ENCODE measurements at regions not wholly inside any gene's neighbourhood (a gene's known extent, or its start where the extent isn't known, plus 50 kb on each side); places are given as distances from the start of the nearest gene placed in this dataset.

- H3K4me3 ChIP-seq = no peak overlapping the region
- DNase-seq (no peak), ATAC-seq (no peak)
- intact Hi-C loops (cut with DNase I) = loop anchor here in 1 of 2 donors (10.0 kb wide), 1 partner anchor 177 kb away; no protein-coding TSS in a partner anchor
- H3K27ac ChIP-seq = no peak overlapping the region
- 37% methylated on average over 5 of the region's 7 CpGs for WGBS (ENCODE audit: insufficient coverage, low coverage, low lambda C conversion rate, missing lambda C conversion rate)
- no peak for TF ChIP-seq POLR2A (IDR thresholded peaks at IDR 0.05)
- no peak for TF ChIP-seq CTCF (IDR thresholded peaks at IDR 0.05)
- no peaks in the 10 kb centered on the region for H3K4me1 ChIP-seq
- H3K27me3 ChIP-seq = no peaks in the 10 kb centered on the region
- no peaks in the 10 kb centered on the region for H3K36me3 ChIP-seq
- no peaks in the 10 kb centered on the region for H3K9me3 ChIP-seq
These were observed 113.0 kb upstream of the CLMP start for GRCh38 chr11:123308077-123308476.

GRCh38 chr11:123307276-123307675, 112.2 kb upstream of the CLMP start:
- WGBS (ENCODE audit: insufficient coverage, low coverage, low lambda C conversion rate, missing lambda C conversion rate) = 79% methylated on average over 4 of the region's 4 CpGs
- no peaks in the 10 kb centered on the region for H3K9me3 ChIP-seq
- intact Hi-C loops (cut with DNase I) = loop anchor here in 1 of 2 donors (10.0 kb wide), 1 partner anchor 178 kb away; no protein-coding TSS in a partner anchor
- no peak for ATAC-seq
- H3K4me3 ChIP-seq = no peak overlapping the region
- H3K27me3 ChIP-seq = no peaks in the 10 kb centered on the region
- TF ChIP-seq CTCF (IDR thresholded peaks at IDR 0.05) (no peak), POLR2A (IDR thresholded peaks at IDR 0.05) (no peak)
- H3K27ac ChIP-seq = no peak overlapping the region
- DNase-seq = no peak
- no peaks in the 10 kb centered on the region for H3K4me1 ChIP-seq
- H3K36me3 ChIP-seq = no peaks in the 10 kb centered on the region

GRCh38 chr11:123306531-123306930, 111.5 kb upstream of the CLMP start:
- Histone ChIP-seq H3K27ac (no peak overlapping the region), H3K4me1 (peaks cover 0 to 7% (median 2%) of the 10 kb centered on the region in 4 donors), H3K4me3 (no peak overlapping the region), H3K36me3 (no peaks in the 10 kb centered on the region), H3K27me3 (no peaks in the 10 kb centered on the region), H3K9me3 (no peaks in the 10 kb centered on the region)
- intact Hi-C loops (cut with DNase I) = loop anchor here in 1 of 2 donors (10.0 kb wide), 1 partner anchor 178 kb away; no protein-coding TSS in a partner anchor
- TF ChIP-seq CTCF (IDR thresholded peaks at IDR 0.05) = no peak
- TF ChIP-seq POLR2A (IDR thresholded peaks at IDR 0.05) = no peak
- DNase-seq = no peak
- ATAC-seq = no peak
- WGBS (ENCODE audit: insufficient coverage, low coverage, low lambda C conversion rate, missing lambda C conversion rate) = 78% methylated on average over 7 of the region's 7 CpGs

- Histone ChIP-seq H3K9me3 (no peaks in the 10 kb centered on the region), H3K4me1 (peaks cover 0 to 14% (median 2%) of the 10 kb centered on the region in 4 donors), H3K36me3 (no peaks in the 10 kb centered on the region), H3K4me3 (no peak overlapping the region), H3K27me3 (no peaks in the 10 kb centered on the region), H3K27ac (no peak overlapping the region)
- DNase-seq (no peak), ATAC-seq (no peak)
- intact Hi-C loops (cut with DNase I) = loop anchor here in 1 of 2 donors (10.0 kb wide), 1 partner anchor 179 kb away; no protein-coding TSS in a partner anchor
- 68% methylated on average over 9 of the region's 10 CpGs for WGBS (ENCODE audit: insufficient coverage, low coverage, low lambda C conversion rate, missing lambda C conversion rate)
- TF ChIP-seq POLR2A (IDR thresholded peaks at IDR 0.05) = no peak
- no peak for TF ChIP-seq CTCF (IDR thresholded peaks at IDR 0.05)
These were observed 110.7 kb upstream of the CLMP start for GRCh38 chr11:123305601-123306375.
